K562 (cell line): ENCODE measurements at regions not wholly inside any gene's neighbourhood (a gene's known extent, or its start where the extent isn't known, plus 50 kb on each side); places are given as distances from the start of the nearest gene placed in this dataset.

Source experiments
- ATAC-seq: fragments of 200-7000 bp; cut with Tn5 transposase; 3 replicates; pipeline ENCODE4 v1.9.1; 2020; ENCODE audit warnings: moderate library complexity
- BruUV-seq: library from RNA; stranded (reverse); fragments of 400-500 nt; replicated peaks from 2 replicates; lab custom pipeline; 2021; lab: Mats Ljungman, UMichigan
- CTCF ChIA-PET: fragments of 300-600 bp; formaldehyde crosslinking; extraction: SDS; loops from one replicate; lab custom pipeline; 2021; ENCODE audit warnings: low intra/inter-chr PET ratio; lab: Yijun Ruan, JAX
- POLR2A ChIA-PET: fragments of 300-600, 350-650 bp; sonication (Branson Sonifier 250); formaldehyde crosslinking; extraction: SDS; loops from one replicate; lab custom pipeline; 2021; ENCODE audit warnings: antibody characterized with exemption, inconsistent platforms; lab: Yijun Ruan, JAX
- DNase-seq, 4 experiments: peaks; one replicate each; pipeline versions ENCODE4 v3.0.0 to v3.0.0-alpha.2; 2011 to 2018; ENCODE audit warnings: low spot score in 3 of 4, mixed read lengths in 3 of 4; ENCODE audit errors: extremely low read depth in 1 of 4
- FAIRE-seq: peaks from 2 replicates; lab custom pipeline; 2011; peaks lifted over from hg19 to GRCh38; lab: Jason Lieb, UNC
- H2AFZ ChIP-seq: 2 replicates; pipeline ENCODE4 v1.6.0; 2011; ENCODE audit warnings: low read depth, low read length, control low read depth, inconsistent platforms
- H3K27ac ChIP-seq: fragments of 200-600 bp; 3 replicates; pipeline ENCODE4 v1.8.0; 2011; ENCODE audit warnings: low read depth, mild to moderate bottlenecking, control low read depth, inconsistent platforms, low read length, moderate library complexity, mixed read lengths; ENCODE audit errors: extremely low read depth
- H3K27me3 ChIP-seq, 2 experiments: fragments of 300-600 bp in 1 of 2; 2 replicates in 1 of 2; 3 replicates in 1 of 2; pipeline versions ENCODE4 v1.6.0 to v1.8.0; 2011; ENCODE audit warnings: inconsistent platforms in 2 of 2, low read length in 2 of 2, mild to moderate bottlenecking in 1 of 2, mixed read lengths in 1 of 2, moderate library complexity in 1 of 2; ENCODE audit not compliant: control insufficient read depth in 2 of 2, insufficient read depth in 2 of 2
- H3K36me3 ChIP-seq: fragments of 300-600 bp; 3 replicates; pipeline ENCODE4 v1.8.0; 2011; ENCODE audit warnings: mild to moderate bottlenecking, low read length, inconsistent platforms; ENCODE audit not compliant: control insufficient read depth, insufficient read depth
- H3K4me1 ChIP-seq, 2 experiments: fragments of 200-600 bp in 1 of 2; replicated peaks in 1 of 2; 2 replicates in 1 of 2; 3 replicates in 1 of 2; pipeline versions ENCODE4 v1.5.1 to v1.8.0; 2011; ENCODE audit warnings: inconsistent platforms in 2 of 2, low read length in 2 of 2, mild to moderate bottlenecking in 1 of 2, mixed read lengths in 1 of 2, moderate library complexity in 1 of 2; ENCODE audit not compliant: control insufficient read depth in 2 of 2, insufficient read depth in 2 of 2
- H3K4me2 ChIP-seq: 2 replicates; pipeline ENCODE4 v1.6.1; 2011; ENCODE audit warnings: low read length, control low read depth, inconsistent platforms, mixed read lengths; ENCODE audit not compliant: insufficient read depth
- H3K4me3 ChIP-seq: fragments of 200-600 bp; sonication (generic), shearing (Covaris generic); 2 replicates; pipeline ENCODE4 v1.5.1; 2016; ENCODE audit warnings: control low read depth, inconsistent platforms
- H3K79me2 ChIP-seq: fragments of 200-600 bp; 3 replicates; pipeline ENCODE4 v1.8.0; 2011; ENCODE audit warnings: low read length, inconsistent platforms; ENCODE audit not compliant: control insufficient read depth, insufficient read depth
- H3K9ac ChIP-seq, 2 experiments: 2 replicates each; pipeline versions ENCODE4 v1.6.0 to v1.6.1; 2011; ENCODE audit warnings: low read depth in 2 of 2, low read length in 2 of 2, control low read depth in 1 of 2, inconsistent platforms in 1 of 2, mild to moderate bottlenecking in 1 of 2, mixed read lengths in 1 of 2; ENCODE audit not compliant: insufficient read depth in 1 of 2
- H3K9me1 ChIP-seq: one replicate; pipeline ENCODE4 v1.6.0; 2011; ENCODE audit warnings: inconsistent platforms, mild to moderate bottlenecking, low read length, moderate library complexity; ENCODE audit not compliant: control insufficient read depth, insufficient read depth
- H3K9me3 ChIP-seq: replicated peaks from 2 replicates; pipeline ENCODE4 v1.5.1; 2011; ENCODE audit warnings: low read depth, low read length, inconsistent platforms; ENCODE audit not compliant: control insufficient read depth, insufficient read depth
- H4K20me1 ChIP-seq: replicated peaks from 2 replicates; pipeline ENCODE4 v1.6.1; 2011; ENCODE audit warnings: low read length, inconsistent platforms, mixed read lengths; ENCODE audit not compliant: control insufficient read depth, insufficient read depth
- CREB1 ChIP-seq, 2 experiments: sonication (generic) in 1 of 2; formaldehyde crosslinking in 1 of 2; IDR thresholded peaks; 2 replicates each; pipeline versions ENCODE4 v1.6.1 to v1.8.0; 2012 to 2022; ENCODE audit warnings: inconsistent platforms in 1 of 2, mild to moderate bottlenecking in 1 of 2, missing genetic modification reagents in 1 of 2, moderate library complexity in 1 of 2
- ELF2 ChIP-seq: fragments of 250-450 bp; sonication (Bioruptor Pico); IDR thresholded peaks from 2 replicates; pipeline ENCODE4 v1.5.0; 2021; ENCODE audit warnings: mild to moderate bottlenecking
- FOXJ2 ChIP-seq: fragments of 200-800 bp; sonication (Bioruptor generic); IDR thresholded peaks from 2 replicates; pipeline ENCODE4 v1.6.1; 2016; ENCODE audit warnings: missing genetic modification characterization, missing compliant biosample characterization
- HMG20B ChIP-seq: fragments of 250-450 bp; sonication (Bioruptor Pico); IDR thresholded peaks from 2 replicates; pipeline ENCODE4 v1.5.0; 2021; ENCODE audit warnings: mild to moderate bottlenecking
- KLF16 ChIP-seq: IDR thresholded peaks from 2 replicates; pipeline ENCODE4 v1.6.1; 2016; ENCODE audit warnings: antibody characterized with exemption
- LEF1 ChIP-seq: fragments of 450-650 bp; IDR thresholded peaks from 2 replicates; pipeline ENCODE4 v1.6.1; 2016; ENCODE audit warnings: mild to moderate bottlenecking
- MTF1 ChIP-seq: fragments of 250-450 bp; sonication (Bioruptor Pico); IDR thresholded peaks from 2 replicates; pipeline ENCODE4 v1.9.0; 2021; ENCODE audit warnings: moderate library complexity, mild to moderate bottlenecking, inconsistent platforms, borderline replicate concordance
- NCOA4 ChIP-seq: fragments of 450-650 bp; IDR thresholded peaks from 2 replicates; pipeline ENCODE4 v1.6.1; 2018; ENCODE audit warnings: mild to moderate bottlenecking; ENCODE audit not compliant: partially characterized antibody
- NFIX ChIP-seq: fragments of 250-450 bp; sonication (Bioruptor Pico); IDR thresholded peaks from 2 replicates; pipeline ENCODE4 v1.4.0; 2020; ENCODE audit warnings: low read depth, mild to moderate bottlenecking, moderate library complexity
- STAG1 ChIP-seq: sonication (generic); formaldehyde crosslinking; IDR thresholded peaks from 2 replicates; pipeline ENCODE4 v1.5.0; 2020; ENCODE audit warnings: missing genetic modification reagents, borderline replicate concordance
- ZNF224 ChIP-seq: sonication (generic); formaldehyde crosslinking; IDR thresholded peaks from 2 replicates; pipeline ENCODE4 v1.8.0; 2022; ENCODE audit warnings: mild to moderate bottlenecking, missing genetic modification reagents
- ZNF253 ChIP-seq: fragments of 250-450 bp; sonication (Bioruptor Pico); conservative IDR thresholded peaks from 2 replicates; pipeline ENCODE4 v1.6.1; 2021; ENCODE audit warnings: mild to moderate bottlenecking
- ZNF696 ChIP-seq: fragments of 250-450 bp; sonication (Bioruptor Pico); conservative IDR thresholded peaks from 2 replicates; pipeline ENCODE4 v1.4.0; 2020; ENCODE audit warnings: mild to moderate bottlenecking, moderate library complexity
- WGBS: fragments of 100-300 bp; shearing (Covaris generic); methylation state at CpG from one replicate; pipeline ENCODE4 v1.1.6; 2016; ENCODE audit warnings: low coverage, mixed read lengths; ENCODE audit not compliant: insufficient coverage; ENCODE audit errors: missing lambda C conversion rate; 5-methylcytosine and 5-hydroxymethylcytosine counted together
- in situ Hi-C: fragments of 300-500 bp; cut with MboI; formaldehyde crosslinking; loops from 4 replicates; pipeline ENCODE4 v1.15.0; 2018; ENCODE audit warnings: inconsistent platforms, mixed read lengths
- intact Hi-C: fragments of 100-400 bp; cut with micrococcal nuclease; formaldehyde crosslinking; loops from 2 replicates; pipeline ENCODE4 v1.14.2; 2022
- TF ChIP-seq, protein P1 (sequence below): fragments of 450-650 bp; formaldehyde crosslinking; IDR thresholded peaks from 2 replicates; pipeline ENCODE4 v1.4.0; 2020; ENCODE audit warnings: mild to moderate bottlenecking, mixed read lengths

DNA sequence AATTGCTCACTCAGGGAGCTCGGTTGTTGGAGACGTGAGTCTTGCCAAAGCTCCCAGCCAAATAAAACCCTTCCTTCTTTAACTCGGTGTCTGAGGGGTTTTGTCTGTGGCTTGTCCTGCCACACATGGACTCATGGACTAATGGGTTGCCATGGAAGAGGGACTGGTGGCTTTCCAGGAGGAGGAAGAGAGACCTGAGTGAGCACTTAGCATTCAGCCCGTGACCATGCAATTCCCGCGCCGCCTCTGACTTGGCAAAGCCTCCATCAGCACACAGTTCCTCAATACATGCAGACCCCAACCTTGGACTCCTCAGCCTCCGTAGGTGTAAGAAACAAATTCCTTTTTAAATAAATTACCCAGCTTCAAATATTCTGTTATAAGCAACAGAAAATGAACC, 57.3 kb upstream of the TMEM18 start:
- no peaks in the 10 kb centered on the region for H3K36me3 ChIP-seq
- 9% methylated on average over 4 of the region's 8 CpGs for WGBS
- no TSS peak for BruUV-seq
- H3K4me3 ChIP-seq: no peak overlapping the region
- H4K20me1 ChIP-seq: 0 out of 2 replicates have a peak, but pooled peaks cover 3% of the 10 kb centered on the region
- H3K9me3 ChIP-seq: no peaks in the 10 kb centered on the region
- in situ Hi-C loops (no loop called here), intact Hi-C loops (no loop called here)
- no peak for DNase-seq
- POLR2A ChIA-PET: no interaction called here
- ATAC-seq: peak; percentile 42; the same call in 1 of the 3 replicates
- no peak for FAIRE-seq
- H3K79me2 ChIP-seq: no peaks in the 10 kb centered on the region
- H2AFZ ChIP-seq: no peak overlapping the region
- no peak overlapping the region for H3K4me2 ChIP-seq
- no peak for TF ChIP-seq ZNF696 (CRISPR knock-in tag)
- TF ChIP-seq MTF1 (CRISPR knock-in tag): no peak
- TF ChIP-seq KLF16: no peak
- TF ChIP-seq NCOA4: no peak
- no peak for TF ChIP-seq LEF1
- no peak for TF ChIP-seq ELF2 (CRISPR knock-in tag)
- TF ChIP-seq, protein P1, sequence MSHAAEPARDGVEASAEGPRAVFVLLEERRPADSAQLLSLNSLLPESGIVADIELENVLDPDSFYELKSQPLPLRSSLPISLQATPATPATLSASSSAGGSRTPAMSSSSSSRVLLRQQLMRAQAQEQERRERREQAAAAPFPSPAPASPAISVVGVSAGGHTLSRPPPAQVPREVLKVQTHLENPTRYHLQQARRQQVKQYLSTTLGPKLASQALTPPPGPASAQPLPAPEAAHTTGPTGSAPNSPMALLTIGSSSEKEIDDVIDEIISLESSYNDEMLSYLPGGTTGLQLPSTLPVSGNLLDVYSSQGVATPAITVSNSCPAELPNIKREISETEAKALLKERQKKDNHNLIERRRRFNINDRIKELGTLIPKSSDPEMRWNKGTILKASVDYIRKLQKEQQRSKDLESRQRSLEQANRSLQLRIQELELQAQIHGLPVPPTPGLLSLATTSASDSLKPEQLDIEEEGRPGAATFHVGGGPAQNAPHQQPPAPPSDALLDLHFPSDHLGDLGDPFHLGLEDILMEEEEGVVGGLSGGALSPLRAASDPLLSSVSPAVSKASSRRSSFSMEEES: no peak
- no peak for TF ChIP-seq FOXJ2 (tag)
- TF ChIP-seq NFIX (CRISPR knock-in tag): no peak
- TF ChIP-seq HMG20B: no peak
- TF ChIP-seq CREB1 (IDR thresholded peaks at IDR 0.05): no peak
- no peak for TF ChIP-seq CREB1 (CRISPR knock-in tag; IDR thresholded peaks at IDR 0.05)
- no peak for TF ChIP-seq STAG1
- no peak for TF ChIP-seq ZNF224 (CRISPR knock-in tag)
- no peak for TF ChIP-seq ZNF253 (CRISPR knock-in tag)
- CTCF ChIA-PET: no interaction called here
- no peaks in the 10 kb centered on the region for H3K9me1 ChIP-seq
- no peak overlapping the region for H3K9ac ChIP-seq
- peaks cover 0 to 23% of the 10 kb centered on the region in 2 experiments; a peak in 3 of 5 replicates for H3K27me3 ChIP-seq
- peaks cover 0 to 3% of the 10 kb centered on the region in 2 experiments; a peak in 2 of 5 replicates for H3K4me1 ChIP-seq
- no peak overlapping the region for H3K27ac ChIP-seq
